ENCODE measurements at regions not wholly inside any gene's neighbourhood (a gene's known extent, or its start where the extent isn't known, plus 50 kb on each side); places are given as distances from the start of the nearest gene placed in this dataset.
"Not testable (repeated sequence)": the region's sequence is repeated elsewhere in the genome, so short reads cannot be mapped to it uniquely, and the experiment has no call there.

- DNase-seq: no peak
These were observed 850.4 kb upstream of the AADAT start for GRCh38 chr4:170940043-170940724.

GRCh38 chr4:170938588-170938987 is 848.8 kb upstream of the AADAT start:
- DNase-seq: no peak

GRCh38 chr4:170931321-170931720 is 841.6 kb upstream of the AADAT start:
- no peak for DNase-seq

- no peak for DNase-seq
These were observed 798.9 kb upstream of the AADAT start for GRCh38 chr4:170888660-170889059.

- no peak for DNase-seq
These were observed 797.6 kb upstream of the AADAT start for GRCh38 chr4:170887396-170887795.

- DNase-seq: no peak
These were observed 795.3 kb upstream of the AADAT start for GRCh38 chr4:170884969-170885570.

GRCh38 chr4:170881646-170882045 is 791.9 kb upstream of the AADAT start:
- DNase-seq: not testable (repeated sequence)

GRCh38 chr4:170875868-170876267 is 786.1 kb upstream of the AADAT start:
- DNase-seq: no peak

GRCh38 chr4:170872794-170873193 is 783.0 kb upstream of the AADAT start:
- no peak for DNase-seq

- no peak for DNase-seq
These were observed 778.4 kb upstream of the AADAT start for GRCh38 chr4:170868170-170868569.

- DNase-seq: no peak
These were observed 764.3 kb upstream of the AADAT start for GRCh38 chr4:170854097-170854496.

GRCh38 chr4:170853422-170854021 is 763.8 kb upstream of the AADAT start:
- DNase-seq: peak; percentile 35

GRCh38 chr4:170849969-170850368 is 760.2 kb upstream of the AADAT start:
- DNase-seq: no peak

- no peak for DNase-seq
These were observed 738.0 kb upstream of the AADAT start for GRCh38 chr4:170827562-170828274.

GRCh38 chr4:170818786-170819185 is 729.0 kb upstream of the AADAT start:
- DNase-seq: no peak

GRCh38 chr4:170805352-170805751 is 715.6 kb upstream of the AADAT start:
- no peak for DNase-seq

GRCh38 chr4:170804930-170805329 is 715.2 kb upstream of the AADAT start:
- DNase-seq: no peak

- no peak for DNase-seq
These were observed 713.7 kb upstream of the AADAT start for GRCh38 chr4:170803492-170803891.

GRCh38 chr4:170801771-170802170 is 712.0 kb upstream of the AADAT start:
- no peak for DNase-seq

GRCh38 chr4:170794525-170794924 is 704.8 kb upstream of the AADAT start:
- DNase-seq: no peak

- not testable (repeated sequence) for DNase-seq
These were observed 698.8 kb upstream of the AADAT start for GRCh38 chr4:170788540-170789051.

GRCh38 chr4:170777663-170778062 is 687.9 kb upstream of the AADAT start:
- DNase-seq: no peak

GRCh38 chr4:170776983-170777382 is 687.2 kb upstream of the AADAT start:
- DNase-seq: no peak

GRCh38 chr4:170775851-170776250 is 686.1 kb upstream of the AADAT start:
- no peak for DNase-seq
